Chondrocyte (in vitro differentiated cells): ENCODE measurements at regions not wholly inside any gene's neighbourhood (a gene's known extent, or its start where the extent isn't known, plus 50 kb on each side); places are given as distances from the start of the nearest gene placed in this dataset.

Experiments
- DNase-seq: peaks from one replicate; pipeline ENCODE4 v3.0.0; 2021; ENCODE audit warnings: mixed read lengths, low spot score
- H3K27ac Mint-ChIP-seq: one replicate; pipeline ENCODE4 v1.8.0; 2021; ENCODE audit warnings: mild to moderate bottlenecking, moderate library complexity, mixed read lengths; ENCODE audit not compliant: unreplicated experiment
- H3K27me3 Mint-ChIP-seq: 2 replicates; pipeline ENCODE4 v1.8.0; 2021; ENCODE audit warnings: low read depth, mixed read lengths
- H3K36me3 Mint-ChIP-seq: 2 replicates; pipeline ENCODE4 v1.8.0; 2021; ENCODE audit warnings: low read depth, mixed read lengths
- H3K4me1 Mint-ChIP-seq: 2 replicates; pipeline ENCODE4 v1.8.0; 2021; ENCODE audit warnings: low read depth, mild to moderate bottlenecking, mixed read lengths
- H3K4me3 Mint-ChIP-seq: one replicate; pipeline ENCODE4 v1.8.0; 2021; ENCODE audit warnings: mild to moderate bottlenecking, moderate library complexity, mixed read lengths; ENCODE audit not compliant: unreplicated experiment
- H3K9me3 Mint-ChIP-seq: 2 replicates; pipeline ENCODE4 v1.8.0; 2021; ENCODE audit warnings: low read depth, mixed read lengths
- TF ChIP-seq, protein P1 (sequence below): fragments of 200-600 bp; sonication (generic); IDR thresholded peaks from 2 replicates; pipeline ENCODE4 v1.5.0; 2021; ENCODE audit warnings: antibody characterized with exemption, mild to moderate bottlenecking, moderate library complexity

DNA sequence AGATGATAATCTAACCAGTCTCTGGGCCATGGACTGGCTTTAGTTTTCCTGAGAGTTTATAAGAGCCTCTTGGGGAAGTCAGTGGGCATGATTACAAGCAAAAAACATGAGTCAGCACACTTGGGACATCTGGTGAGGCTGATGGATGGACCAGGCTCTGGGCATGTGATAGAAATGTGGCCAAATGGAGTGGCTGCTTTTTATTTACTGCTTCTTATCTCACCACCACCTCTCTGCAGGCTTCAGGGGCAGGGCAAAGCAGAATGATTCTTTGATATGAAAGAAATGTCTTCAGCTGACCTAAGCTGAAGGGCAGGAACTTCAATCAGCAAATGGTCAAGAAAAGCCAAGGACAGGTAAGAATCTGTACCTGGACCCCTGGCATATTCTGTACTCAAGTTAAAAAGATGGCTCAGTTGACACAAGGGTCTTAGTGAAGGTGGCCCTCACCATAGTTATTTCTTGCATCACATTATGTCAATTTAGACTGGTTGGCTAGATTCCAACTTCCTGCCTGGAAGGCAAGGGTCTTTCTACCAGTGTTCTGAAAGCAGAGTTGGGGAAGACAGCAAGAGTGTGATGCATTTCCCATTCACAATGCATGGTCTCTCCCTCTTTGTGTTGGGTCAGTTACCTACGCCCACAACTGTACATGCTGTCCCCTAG lies 162.8 kb downstream of the FASLG start:
- Mint-ChIP-seq H3K27me3 (peaks cover 2% of the 10 kb centered on the region), H3K36me3 (no peaks in the 10 kb centered on the region), H3K27ac (no peak overlapping the region), H3K4me1 (peaks cover 10% of the 10 kb centered on the region), H3K4me3 (no peak overlapping the region), H3K9me3 (no peaks in the 10 kb centered on the region)
- DNase-seq, result no peak
- TF ChIP-seq, protein P1, sequence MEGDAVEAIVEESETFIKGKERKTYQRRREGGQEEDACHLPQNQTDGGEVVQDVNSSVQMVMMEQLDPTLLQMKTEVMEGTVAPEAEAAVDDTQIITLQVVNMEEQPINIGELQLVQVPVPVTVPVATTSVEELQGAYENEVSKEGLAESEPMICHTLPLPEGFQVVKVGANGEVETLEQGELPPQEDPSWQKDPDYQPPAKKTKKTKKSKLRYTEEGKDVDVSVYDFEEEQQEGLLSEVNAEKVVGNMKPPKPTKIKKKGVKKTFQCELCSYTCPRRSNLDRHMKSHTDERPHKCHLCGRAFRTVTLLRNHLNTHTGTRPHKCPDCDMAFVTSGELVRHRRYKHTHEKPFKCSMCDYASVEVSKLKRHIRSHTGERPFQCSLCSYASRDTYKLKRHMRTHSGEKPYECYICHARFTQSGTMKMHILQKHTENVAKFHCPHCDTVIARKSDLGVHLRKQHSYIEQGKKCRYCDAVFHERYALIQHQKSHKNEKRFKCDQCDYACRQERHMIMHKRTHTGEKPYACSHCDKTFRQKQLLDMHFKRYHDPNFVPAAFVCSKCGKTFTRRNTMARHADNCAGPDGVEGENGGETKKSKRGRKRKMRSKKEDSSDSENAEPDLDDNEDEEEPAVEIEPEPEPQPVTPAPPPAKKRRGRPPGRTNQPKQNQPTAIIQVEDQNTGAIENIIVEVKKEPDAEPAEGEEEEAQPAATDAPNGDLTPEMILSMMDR, result no peak

DNA sequence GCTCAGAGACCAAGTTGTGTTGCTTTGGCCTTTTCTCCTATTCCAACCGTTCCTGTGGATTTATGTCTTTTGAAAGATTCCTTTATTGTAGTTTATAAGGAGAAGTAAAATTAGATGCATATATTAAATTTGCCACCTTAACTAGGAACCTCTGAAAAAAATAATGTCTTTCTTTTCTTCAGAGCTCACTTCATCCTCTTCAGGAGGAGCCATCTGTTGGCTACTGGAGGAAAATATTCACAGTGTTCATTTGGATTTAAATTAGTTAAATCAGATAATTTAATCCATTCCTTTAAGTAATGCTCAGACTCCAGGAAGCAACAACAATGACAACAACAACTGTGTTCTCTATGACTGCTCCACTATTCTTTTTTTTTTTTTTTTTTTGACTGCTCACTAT lies 164.0 kb downstream of the FASLG start:
- H3K4me1 Mint-ChIP-seq, result peaks cover 10% of the 10 kb centered on the region
- H3K4me3 Mint-ChIP-seq, result no peak overlapping the region
- H3K9me3 Mint-ChIP-seq, result no peaks in the 10 kb centered on the region
- H3K27me3 Mint-ChIP-seq, result no peaks in the 10 kb centered on the region
- TF ChIP-seq, protein P1, result peak; percentile 36
- no peak for DNase-seq
- H3K27ac Mint-ChIP-seq, result no peak overlapping the region
- no peaks in the 10 kb centered on the region for H3K36me3 Mint-ChIP-seq

DNA sequence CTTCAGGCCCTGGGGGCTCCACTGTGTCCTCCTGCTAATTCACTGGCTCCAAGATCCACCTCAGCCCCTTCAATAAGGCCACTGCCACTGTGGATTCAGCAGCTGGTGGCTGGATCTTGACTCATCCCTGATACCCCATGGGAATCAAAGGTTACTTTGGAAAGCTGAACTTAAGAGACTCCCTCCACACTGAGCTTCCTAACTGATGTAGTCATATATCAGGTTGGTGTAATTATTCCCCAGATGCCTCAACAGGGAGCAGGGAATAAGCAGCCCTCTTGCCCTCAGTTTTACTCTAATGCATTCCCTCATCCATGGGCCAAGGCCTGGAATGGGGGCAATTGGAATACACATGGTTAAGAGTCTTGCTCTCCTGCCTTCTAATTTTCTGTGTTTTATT lies 164.6 kb downstream of the FASLG start:
- no peak overlapping the region for H3K27ac Mint-ChIP-seq
- no peaks in the 10 kb centered on the region for H3K36me3 Mint-ChIP-seq
- H3K4me1 Mint-ChIP-seq, result peaks cover 10% of the 10 kb centered on the region
- no peaks in the 10 kb centered on the region for H3K27me3 Mint-ChIP-seq
- no peaks in the 10 kb centered on the region for H3K9me3 Mint-ChIP-seq
- no peak overlapping the region for H3K4me3 Mint-ChIP-seq
- TF ChIP-seq, protein P1, result no peak
- DNase-seq, result no peak

DNA sequence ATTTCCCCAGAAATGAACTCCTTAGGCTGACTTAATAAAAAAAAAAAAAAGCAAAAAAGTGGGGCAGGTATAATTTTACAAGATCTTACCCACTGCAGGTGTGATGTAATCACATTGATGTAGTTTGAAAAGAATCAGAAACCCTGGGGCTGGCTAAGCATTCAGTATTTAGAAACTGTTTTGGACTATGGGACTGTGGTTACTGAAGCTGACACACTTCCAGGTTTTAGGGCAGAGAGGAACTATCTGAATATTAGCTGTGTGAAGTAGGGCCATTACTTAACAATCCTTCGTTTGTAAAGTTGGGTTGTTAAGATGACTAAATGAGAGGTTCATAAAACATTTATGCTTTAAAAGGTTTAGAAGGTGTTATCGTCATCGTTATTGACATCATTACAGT lies 165.3 kb downstream of the FASLG start:
- Mint-ChIP-seq H3K4me3 (no peak overlapping the region), H3K27ac (no peak overlapping the region), H3K27me3 (no peaks in the 10 kb centered on the region), H3K36me3 (no peaks in the 10 kb centered on the region), H3K9me3 (no peaks in the 10 kb centered on the region), H3K4me1 (peaks cover 10% of the 10 kb centered on the region)
- TF ChIP-seq, protein P1, result no peak
- DNase-seq, result no peak

DNA sequence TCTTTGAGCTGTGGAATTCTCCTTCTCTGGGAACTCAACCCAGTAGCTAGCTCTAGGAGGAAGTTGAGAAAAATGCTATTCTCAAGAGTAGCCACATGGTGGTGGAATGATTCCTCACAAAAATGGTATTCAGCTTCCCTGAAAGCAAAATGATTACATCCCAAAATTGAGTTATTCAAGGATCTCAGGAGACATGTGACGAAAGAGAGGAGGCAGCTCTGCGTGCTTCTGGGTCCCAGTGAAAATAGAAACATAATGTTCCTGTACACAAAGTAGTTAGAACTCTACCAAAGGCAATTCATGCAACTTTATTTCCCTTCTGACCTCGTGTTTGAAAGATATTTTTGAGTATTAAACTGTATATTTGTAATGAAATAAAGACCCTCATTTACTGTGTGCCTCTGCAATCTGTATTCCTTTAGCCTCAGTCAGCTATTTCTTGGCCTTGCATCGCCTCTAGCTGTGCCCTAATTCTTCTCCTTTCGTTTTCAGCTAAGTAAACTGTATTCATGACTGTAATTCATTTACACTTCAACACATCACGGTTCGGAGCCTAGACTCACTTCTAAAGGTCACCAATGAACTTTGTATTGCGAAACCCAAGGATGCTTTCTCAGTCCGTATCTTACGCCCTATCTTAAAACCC lies 167.3 kb downstream of the FASLG start:
- DNase-seq, result no peak

More for the DNA sequence above, 167.3 kb downstream of the FASLG start:
- TF ChIP-seq, protein P1, result peak; percentile 94
- no peaks in the 10 kb centered on the region for H3K36me3 Mint-ChIP-seq
- H3K9me3 Mint-ChIP-seq, result no peaks in the 10 kb centered on the region
- no peak overlapping the region for H3K27ac Mint-ChIP-seq
- no peaks in the 10 kb centered on the region for H3K27me3 Mint-ChIP-seq
- H3K4me3 Mint-ChIP-seq, result no peak overlapping the region
- peaks cover 10% of the 10 kb centered on the region for H3K4me1 Mint-ChIP-seq
